ENCODE measurements at regions not wholly inside any gene's neighbourhood (a gene's known extent, or its start where the extent isn't known, plus 50 kb on each side); places are given as distances from the start of the nearest gene placed in this dataset.

DNA sequence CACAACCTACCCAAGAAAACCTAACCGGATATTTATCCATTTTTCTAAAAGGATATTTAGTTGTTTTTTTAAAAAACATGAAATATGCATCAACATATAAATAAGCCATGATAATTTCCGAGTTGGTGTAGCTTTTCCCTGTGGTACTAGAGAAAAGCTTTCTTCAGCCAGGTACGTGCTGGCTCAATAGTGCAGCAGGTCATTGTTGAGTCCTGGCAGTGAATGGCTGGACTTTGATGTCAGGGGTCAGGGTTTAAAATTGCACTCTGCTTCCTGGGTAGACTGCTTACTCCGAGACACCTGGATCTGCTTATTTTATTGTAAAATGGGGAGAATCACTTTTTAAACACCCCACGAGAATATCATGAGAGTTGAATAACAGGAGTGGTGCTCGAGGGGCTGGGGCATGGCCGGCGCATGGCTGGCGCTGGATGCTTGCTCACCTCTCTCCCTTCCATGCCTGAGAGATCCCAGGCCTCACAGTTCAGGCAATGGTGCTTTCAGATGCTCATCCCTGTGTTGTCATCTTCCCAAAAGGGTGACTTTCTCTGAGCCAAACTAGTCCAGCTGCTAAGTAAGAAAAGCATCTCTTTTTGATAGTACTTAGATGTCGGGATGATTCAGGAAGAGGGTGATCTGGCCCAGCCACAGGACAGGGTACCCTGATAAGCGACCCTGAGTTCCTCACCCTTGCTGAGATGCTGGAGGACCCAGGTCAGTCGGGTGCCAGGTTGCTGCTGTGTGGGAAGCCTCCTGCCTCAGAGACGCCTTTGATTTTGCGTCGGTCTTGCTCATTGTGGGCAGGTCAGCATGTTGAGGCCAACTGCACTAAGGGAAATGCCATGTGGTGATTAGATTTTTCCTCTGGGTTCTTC is 269.1 kb upstream of the FOXQ1 start:
- no peak for DNase-seq (ENCODE audit: low read depth in 2 of 3, low spot score in 2 of 3)

DNA sequence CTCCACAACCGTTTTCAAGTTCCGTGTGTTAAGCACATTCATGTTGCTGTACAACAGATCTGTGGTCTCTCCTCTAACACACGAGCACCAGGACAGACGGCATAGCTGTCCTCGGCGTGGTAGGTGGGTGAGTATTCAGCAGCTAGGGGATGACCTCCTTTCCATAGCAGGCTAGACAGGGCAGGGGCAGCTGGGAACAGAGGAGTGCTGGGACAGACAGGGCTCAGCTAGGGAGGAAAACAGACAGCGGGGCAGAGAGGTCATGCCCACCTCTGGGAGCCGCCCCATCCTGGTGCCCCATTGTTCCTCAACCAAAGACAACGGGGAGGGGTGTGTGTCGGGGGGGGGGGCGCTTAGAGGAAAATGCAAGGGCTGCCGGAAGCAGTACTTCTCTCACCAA is 271.5 kb upstream of the FOXQ1 start:
- DNase-seq (ENCODE audit: low read depth in 2 of 3, low spot score in 2 of 3) = no peak

DNA sequence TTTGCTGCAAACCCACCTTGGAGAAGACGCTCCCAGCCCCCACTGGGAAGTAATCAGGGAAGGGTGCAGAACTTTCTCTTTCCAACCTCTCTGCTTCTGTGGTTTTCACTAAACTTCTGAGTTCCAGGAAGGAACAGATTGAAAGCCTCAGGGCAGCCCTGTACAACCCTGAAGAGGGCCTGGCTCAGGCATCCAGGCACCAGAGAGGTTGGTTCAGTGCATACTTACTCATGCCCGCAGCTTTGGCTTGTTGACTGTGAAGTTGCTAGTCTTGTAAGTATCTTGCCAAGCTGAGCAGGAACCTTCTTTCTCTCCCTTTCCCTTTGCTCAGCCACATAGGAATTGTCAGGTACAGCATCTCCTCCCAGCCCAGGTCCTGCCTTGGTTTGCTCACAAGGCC is 272.2 kb upstream of the FOXQ1 start:
- DNase-seq (ENCODE audit: low read depth in 2 of 3, low spot score in 2 of 3) = no peak

DNA sequence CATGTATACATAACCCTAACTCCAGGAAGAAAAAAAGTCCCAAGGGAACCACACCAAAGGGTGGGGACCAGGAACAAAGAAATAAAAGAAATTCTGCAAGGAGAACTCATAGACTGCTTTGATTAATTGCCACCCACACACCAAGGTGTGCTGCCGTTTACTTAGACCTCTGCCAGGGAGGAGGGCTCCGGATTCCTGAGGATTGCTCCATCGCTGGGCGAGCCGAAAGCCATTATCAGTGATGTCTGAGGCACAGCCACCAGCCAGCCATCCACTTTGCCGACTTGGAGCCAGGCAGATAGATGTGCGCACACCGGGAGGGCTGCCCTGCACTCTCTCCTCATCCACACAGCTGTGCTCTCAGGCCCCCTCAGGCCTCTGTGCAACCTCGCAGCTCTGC is 272.7 kb upstream of the FOXQ1 start:
- DNase-seq (ENCODE audit: low read depth in 2 of 3, low spot score in 2 of 3) = no peak

DNA sequence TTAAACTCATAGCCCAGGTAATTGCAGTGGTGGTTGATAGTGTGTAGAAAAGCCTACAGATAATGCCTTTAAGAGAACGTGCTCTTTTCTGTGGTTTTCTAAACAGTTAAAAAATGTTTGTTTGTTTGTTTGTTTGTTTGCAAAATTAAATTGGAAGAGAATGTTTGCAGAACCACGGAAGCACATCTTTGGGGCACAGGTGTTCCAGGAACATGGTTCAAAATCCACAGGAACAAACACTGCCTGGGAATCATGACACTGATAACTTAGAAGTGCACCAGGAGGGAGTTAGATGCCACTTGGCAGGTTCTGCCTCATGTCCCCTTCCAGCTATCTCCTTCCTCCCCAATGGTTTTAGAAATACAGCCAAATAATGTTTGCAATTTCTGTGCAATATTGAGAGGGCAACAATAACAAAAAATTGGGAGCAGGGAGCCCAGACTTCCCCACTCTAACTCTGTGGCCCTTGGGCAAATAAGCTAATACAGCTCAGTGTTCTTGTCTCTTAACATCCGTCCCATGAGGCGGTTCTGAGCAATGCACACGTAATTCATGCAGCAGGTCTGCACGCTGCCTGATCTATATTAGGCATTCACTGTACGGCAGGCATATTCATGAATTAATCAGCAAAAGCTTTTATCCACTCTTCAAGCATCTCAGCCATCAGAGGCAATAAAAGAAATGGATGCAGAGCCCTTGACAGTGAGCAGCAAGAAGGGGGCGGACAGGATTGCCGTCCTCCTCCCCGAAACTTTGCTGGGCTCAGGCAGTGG is 274.3 kb upstream of the FOXQ1 start:
- DNase-seq (ENCODE audit: low read depth in 2 of 3, low spot score in 2 of 3) = no peak

DNA sequence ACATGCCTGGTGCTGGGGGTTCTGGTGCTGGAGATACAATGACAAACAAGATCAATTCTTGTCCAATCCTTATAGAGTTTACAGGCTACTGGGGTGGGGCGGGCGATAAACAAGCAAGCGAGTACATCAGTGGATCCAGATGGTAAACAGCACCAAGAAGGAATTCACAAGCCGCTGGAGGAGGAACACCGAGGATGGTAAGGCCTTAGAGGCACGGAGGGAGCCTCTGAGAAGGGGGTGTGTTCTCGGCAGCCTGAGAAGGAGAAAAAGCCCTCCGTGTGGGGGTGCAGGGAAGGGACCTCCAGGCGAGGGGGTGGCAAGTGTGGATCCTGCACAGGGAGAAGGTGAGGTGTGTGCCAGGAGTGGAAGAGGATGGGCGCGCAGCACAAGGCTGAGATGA is 276.5 kb upstream of the FOXQ1 start:
- no peak for DNase-seq (ENCODE audit: low read depth in 2 of 3, low spot score in 2 of 3)

DNA sequence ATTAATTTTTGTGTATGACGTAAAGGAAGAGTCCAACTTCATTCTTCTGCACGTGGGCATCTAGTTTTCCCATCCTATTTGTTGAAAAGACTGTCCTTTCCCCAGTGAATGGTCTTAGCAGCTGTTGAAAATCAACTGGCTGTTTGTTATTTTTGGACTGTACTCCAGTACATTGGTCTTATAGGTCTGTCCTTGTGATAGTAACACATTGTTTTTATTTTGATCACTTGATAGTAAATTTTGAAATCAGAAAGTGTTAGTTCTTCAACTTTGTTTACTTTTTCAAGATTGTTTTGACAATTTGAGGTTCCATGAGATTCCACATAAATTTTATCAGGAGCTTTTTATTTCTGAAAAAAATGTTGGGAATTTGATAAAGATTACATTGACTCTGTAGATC is 280.2 kb upstream of the FOXQ1 start:
- no peak for DNase-seq (ENCODE audit: low read depth in 2 of 3, low spot score in 2 of 3)

DNA sequence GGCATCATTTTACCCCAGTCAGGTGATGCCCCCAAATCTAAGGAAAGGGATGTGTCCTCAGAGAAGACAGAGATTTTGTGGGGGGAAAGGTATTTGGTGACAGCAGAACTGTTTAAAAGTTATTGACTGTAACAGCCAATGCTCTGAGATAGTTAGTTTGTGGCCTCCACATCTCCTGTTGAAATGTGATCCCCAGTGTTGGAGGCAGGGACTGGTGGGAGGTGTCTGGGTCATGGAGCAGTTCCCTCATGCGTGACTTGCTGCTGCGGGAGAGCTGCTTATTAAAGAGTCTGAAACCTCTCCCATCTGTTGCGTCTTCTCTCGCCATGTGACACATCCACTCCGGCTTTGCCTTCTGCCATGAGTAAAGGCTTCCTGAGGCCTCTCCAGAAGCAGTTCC is 282.8 kb upstream of the FOXQ1 start:
- DNase-seq (ENCODE audit: low read depth in 2 of 3, low spot score in 2 of 3) = no peak

DNA sequence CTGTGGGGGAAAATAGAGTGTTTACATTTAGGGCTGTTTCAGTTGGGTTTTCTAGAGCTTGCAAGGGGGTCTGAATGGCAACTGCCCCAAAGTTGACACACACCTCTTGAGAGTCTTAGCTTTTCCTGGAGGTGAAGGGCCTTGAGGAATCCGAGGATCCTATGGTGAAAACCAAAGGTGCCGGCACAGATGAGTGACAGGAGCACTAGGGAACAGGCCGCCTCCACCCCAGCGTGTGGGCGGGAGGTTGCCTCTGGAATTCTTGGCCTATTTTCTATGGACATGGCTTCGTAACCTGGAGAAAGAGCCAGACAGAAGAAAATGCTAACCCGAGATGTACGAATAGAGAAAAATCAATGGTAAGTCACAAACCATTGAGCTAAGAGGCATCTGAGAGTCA is 283.2 kb upstream of the FOXQ1 start:
- no peak for DNase-seq (ENCODE audit: low read depth in 2 of 3, low spot score in 2 of 3)

DNA sequence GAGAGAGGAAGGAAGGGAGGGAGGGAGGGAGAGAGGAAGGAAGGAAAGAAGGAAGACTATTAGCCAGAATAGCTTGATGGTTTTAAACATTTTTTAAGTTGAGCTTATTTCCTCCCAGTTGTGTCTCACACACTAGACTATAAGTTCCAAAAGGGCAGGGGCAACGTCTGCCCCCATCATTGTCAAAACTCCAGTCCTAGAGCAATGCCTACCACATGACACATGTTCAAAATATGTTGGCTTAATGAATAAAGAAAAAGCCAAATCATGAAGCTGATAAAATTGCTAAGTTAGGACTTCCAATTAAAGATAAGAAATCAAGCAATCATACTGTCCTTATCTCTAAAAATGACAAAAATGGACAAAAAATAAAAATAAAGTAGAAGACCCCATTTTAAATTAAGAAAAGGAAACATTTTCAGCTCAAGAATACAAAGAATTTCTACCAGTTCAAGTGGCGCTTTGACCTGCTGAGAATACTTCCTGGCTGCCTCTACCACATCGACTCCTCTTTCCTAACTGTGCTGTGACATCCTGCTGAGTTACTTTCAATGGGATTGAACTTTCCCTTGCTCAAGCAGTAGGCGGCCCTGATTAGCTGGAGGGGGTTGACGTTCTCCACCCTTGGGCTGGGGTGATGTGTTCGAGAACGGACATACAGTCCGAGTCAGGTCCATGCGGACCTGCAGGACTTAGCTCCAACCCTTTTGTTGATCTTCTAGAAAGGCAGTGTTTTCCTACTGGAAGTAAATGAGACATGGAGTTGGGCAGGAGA is 283.9 kb upstream of the FOXQ1 start:
- DNase-seq (ENCODE audit: low read depth in 2 of 3, low spot score in 2 of 3) = no peak

DNA sequence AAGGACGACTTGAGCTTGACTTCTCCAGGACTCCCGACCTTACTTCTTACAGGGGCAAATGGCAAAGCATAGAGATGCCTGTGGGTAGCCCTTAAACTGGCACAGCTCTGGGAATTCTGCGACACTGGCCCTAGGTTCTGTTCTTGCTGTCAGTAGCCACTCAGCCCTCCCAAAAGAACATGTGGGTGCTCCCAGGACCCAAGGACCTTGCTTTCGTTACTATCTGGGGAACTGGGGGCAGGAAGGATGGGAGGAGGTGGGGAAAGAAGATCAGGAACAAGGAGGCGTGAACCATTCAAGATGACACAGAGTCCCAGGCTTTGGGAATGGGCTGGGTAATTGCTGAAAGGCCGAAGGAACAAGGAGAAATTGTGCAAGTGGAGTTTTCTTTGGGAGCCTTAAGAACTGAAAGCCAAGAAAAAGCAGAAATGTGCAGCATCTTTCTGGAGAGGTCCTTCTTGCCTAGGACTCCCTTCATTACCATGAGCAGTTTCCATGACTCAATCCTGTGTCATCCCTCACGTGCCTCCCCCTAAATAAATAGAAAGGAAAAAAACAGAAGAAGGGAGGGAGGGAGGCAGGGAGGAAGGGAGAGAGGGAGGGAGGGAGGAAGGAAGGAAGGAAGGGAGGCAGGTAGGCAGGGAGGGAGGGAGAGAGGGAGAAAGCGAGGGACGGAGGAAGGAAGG is 284.6 kb upstream of the FOXQ1 start:
- no peak for DNase-seq (ENCODE audit: low read depth in 2 of 3, low spot score in 2 of 3)

DNA sequence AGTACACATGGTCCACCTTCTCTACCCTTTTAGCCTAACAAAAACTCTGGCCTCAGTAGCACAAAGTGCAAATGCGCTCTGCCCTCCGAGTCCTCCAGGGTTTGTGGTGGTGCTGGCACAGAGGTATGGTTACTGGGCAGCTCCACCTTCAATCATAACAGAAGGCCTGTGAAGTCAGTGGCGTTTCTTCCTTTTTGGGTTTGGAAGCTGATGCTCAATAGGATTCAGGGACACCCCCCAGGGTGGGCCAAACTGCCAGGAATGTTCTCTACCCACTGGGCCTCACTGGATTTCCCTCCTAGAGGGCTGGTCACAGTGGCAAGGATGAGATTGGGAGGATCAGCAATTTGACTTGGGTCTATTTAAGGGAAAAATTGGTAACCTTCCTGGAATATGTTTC is 286.1 kb upstream of the FOXQ1 start:
- DNase-seq (ENCODE audit: low read depth in 2 of 3, low spot score in 2 of 3) = no peak

DNA sequence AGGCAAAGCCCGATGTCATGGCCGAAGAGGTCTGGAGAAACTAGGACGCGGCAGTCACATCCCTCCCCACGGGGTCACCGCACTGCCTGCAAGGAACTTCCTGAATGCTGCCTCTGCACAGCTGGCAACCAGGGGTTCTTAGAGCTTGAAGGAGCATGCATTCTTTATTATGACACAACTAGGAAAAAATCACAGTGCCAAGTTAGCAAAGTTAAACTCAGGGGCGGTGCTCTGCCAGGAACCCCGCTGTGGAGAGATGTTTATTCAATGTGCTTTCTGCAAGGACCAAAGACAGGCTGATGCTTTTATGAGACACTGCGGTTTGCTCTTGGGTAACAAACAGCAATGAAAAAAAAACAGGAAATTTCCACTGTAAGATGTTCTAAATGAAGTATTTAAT is 287.3 kb upstream of the FOXQ1 start:
- DNase-seq (ENCODE audit: low read depth in 2 of 3, low spot score in 2 of 3) = no peak

DNA sequence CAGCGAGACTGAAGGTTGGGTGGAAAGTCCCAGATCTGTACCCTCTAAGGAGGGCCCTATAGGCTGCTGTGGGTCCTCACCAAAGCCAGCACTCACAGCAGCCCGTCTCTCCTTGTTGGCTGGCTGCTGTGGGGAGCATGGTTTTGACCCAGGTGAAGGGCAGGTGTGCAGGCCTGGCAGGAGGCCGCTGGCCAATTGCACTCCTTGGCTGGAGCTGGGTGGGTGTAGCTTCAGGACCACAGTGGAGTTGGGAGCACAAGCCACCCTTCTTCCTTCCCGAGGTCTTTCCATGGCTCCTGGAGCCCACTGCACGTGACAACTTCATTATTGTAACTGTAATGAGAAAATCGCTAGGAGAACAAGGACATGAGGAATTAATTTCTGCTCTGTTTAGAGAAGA is 287.7 kb upstream of the FOXQ1 start:
- DNase-seq (ENCODE audit: low read depth in 2 of 3, low spot score in 2 of 3) = no peak

DNA sequence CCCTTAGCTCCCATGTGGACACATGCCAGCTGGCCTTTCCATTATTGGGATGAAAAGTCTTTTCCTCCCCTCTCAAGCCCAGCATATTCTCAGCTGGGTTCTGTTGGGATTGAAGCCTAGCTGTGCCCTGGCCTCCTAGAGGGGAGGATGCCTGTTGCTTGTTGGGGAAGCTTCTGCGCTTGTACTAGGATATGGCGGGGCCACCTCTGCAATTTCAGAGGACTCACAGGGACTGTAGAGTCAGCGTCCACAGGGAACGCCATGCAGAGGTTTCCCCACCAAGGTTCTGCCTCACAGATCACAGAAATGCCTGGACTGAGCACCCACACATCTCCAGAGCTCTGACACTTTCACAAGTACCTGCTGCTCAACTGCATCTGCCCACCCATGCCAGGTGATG is 288.7 kb upstream of the FOXQ1 start:
- DNase-seq (ENCODE audit: low read depth in 2 of 3, low spot score in 2 of 3) = no peak

DNA sequence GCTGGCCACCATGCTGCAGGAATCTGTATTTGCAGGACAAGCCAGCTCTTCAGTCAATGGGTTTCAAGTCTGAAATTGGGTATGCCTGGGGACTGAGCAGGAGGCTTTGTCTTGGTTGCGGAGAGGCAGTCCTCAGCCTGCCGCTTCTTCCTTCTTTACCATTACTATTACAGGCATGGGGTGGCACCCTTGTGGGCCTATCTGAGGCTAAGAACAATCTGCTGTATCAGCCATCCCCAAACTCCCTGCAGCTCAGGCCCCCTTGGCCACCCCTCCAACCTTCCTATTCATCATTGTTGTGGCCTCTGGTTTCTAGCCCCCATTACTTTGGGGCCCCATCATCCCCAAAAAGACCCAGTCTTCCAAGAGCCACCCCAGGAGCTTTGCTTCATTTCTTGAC is 289.2 kb upstream of the FOXQ1 start:
- DNase-seq (ENCODE audit: low read depth in 2 of 3, low spot score in 2 of 3) = no peak

DNA sequence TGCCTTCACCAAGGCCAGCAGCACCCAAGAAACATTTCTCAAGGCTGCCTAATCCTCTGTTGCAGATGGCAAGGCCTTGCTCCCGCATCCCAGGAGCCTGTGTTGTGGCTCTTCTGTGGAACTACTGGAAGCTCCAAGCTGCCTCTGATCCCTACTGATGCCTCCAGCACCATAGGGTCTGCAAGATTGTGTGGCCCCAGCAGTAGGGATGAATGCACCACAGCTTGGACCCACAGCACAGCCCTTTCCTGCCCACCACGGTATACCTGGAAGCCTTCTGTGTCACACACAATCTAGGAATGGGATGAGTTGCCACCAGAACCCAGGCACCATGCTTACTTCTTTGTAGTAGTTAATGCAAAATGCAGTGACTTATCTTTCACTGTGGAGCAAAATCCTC is 291.1 kb upstream of the FOXQ1 start:
- DNase-seq (ENCODE audit: low read depth in 2 of 3, low spot score in 2 of 3) = no peak

DNA sequence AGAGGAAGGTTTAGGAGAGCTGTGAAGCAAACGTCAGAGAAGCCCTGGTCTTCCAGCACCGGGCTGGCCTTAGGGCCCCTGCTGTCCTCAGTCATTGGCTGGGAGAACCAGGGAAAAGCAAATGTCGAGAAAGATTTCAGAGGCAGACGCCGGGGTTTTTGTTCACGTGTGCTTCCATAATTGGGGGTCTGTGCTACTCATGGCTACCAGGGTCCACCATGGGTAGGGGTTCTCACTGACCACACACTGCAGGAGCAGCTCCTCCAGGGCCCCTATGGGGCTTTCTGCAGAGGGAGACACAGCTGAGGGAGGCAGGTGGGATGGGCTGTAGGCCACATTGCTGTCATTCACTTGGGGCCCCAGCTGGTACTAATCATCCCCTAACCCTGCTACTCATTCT is 291.8 kb upstream of the FOXQ1 start:
- no peak for DNase-seq (ENCODE audit: low read depth in 2 of 3, low spot score in 2 of 3)

DNA sequence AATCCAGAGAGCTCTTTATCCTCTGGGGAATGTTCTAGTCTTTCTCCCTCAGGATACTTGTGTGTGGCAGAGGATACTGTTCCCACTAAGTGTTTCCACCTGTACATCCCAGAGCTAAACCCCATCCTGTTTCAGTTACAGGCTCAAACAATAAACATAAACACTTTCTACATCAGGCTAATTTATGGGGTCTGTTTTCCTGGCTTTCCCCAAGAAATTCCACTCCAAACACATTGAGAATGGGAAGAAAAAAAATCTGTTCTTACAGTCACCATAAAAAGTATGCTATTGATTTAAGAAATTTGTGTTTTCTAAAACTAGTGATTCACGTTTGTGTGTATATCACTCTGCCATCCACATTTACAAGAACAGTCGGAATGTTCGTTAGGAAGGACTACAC is 293.9 kb upstream of the FOXQ1 start:
- DNase-seq (ENCODE audit: low read depth in 2 of 3, low spot score in 2 of 3) = no peak

DNA sequence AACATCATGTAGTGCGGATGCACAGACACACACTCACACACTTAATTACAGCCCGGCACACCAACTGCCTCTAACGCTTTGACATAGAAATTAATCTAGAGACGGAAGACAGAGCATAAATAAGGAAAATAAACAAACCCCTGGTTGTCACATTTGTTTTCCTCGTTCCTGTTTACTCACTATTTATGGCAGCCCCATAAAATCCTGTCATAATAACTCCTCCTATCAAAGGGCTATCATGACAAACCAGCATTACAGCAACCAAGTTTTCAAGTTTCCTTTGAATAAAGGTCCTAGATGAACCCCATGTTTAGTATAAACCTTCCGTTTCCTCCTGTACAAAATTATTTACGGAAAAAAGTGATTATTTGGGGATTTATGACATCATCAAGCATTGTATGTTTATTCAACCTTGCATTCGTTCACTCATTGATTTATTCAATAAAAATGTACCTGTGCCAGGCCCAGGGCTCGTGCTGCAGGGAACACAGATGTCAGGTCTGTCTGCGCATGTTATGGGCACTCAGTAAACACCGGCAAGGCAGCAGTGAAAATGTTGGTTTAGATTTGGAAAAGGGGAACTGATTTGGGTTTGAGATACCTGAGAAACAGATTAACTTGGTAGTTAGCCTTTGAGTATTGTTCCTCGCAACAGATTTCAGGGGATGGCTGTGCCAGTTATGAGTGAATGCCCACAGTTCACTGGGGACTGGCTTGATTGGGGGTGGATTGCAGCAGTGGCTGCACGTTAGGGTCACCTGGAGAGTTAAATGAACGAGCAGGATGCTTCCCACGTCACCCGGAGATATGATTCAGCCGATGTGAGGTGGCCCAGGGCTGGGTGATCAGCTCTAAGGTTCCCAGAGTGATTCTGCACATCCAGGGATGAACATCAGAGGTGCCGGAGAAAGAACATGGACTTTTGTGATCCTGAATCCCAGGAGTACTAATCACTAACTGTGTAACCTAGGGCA is 295.3 kb upstream of the FOXQ1 start:
- DNase-seq (ENCODE audit: low read depth in 2 of 3, low spot score in 2 of 3) = no peak

Measured in hematopoietic multipotent progenitor cell (in vitro differentiated cells).